Fibroblast of mammary gland (primary cell): ENCODE measurements at regions not wholly inside any gene's neighbourhood (a gene's known extent, or its start where the extent isn't known, plus 50 kb on each side); places are given as distances from the start of the nearest gene placed in this dataset.
"Not testable (repeated sequence)": the region's sequence is repeated elsewhere in the genome, so short reads cannot be mapped to it uniquely, and the experiment has no call there.

ENCODE experiments used
- DNase-seq: peaks from one replicate; pipeline ENCODE4 v3.0.0-alpha.2; 2010; ENCODE audit warnings: low read depth
- H3K4me3 ChIP-seq: 2 replicates; pipeline ENCODE4 v1.5.1; 2011; ENCODE audit warnings: low read depth, mild to moderate bottlenecking, low read length, moderate library complexity; ENCODE audit not compliant: control insufficient read depth
- TF ChIP-seq, protein P1 (sequence below): conservative IDR thresholded peaks from 2 replicates; pipeline ENCODE4 v1.5.1; 2011; ENCODE audit warnings: low read depth, low read length, inconsistent platforms; ENCODE audit not compliant: control insufficient read depth, insufficient read depth

DNA sequence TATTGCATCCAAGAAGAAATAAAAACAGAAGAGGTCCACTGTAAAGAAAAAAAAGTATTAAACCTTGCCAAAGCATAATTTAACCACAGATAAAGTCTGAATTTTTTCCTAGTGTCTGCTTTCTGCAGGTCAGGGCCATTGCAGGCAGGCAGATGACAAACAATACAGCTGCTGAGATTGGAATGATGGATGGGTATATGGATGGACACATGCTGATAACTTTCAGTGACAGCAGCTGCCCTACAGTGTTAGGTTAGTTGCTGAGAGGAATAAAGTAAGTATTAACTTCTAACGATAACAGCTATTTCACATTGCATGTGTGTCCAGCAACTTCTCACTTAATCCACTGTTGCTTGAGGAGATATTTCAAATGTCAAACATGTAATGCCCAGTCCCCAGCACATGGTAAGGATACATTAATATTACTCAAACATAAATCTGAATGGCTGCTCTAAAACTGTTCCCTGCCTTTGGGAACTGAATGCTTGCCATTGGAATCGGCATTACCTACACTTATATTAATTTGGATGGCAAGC lies 515.3 kb downstream of the RMST start:
- no peak overlapping the region for H3K4me3 ChIP-seq
- TF ChIP-seq, protein P1, sequence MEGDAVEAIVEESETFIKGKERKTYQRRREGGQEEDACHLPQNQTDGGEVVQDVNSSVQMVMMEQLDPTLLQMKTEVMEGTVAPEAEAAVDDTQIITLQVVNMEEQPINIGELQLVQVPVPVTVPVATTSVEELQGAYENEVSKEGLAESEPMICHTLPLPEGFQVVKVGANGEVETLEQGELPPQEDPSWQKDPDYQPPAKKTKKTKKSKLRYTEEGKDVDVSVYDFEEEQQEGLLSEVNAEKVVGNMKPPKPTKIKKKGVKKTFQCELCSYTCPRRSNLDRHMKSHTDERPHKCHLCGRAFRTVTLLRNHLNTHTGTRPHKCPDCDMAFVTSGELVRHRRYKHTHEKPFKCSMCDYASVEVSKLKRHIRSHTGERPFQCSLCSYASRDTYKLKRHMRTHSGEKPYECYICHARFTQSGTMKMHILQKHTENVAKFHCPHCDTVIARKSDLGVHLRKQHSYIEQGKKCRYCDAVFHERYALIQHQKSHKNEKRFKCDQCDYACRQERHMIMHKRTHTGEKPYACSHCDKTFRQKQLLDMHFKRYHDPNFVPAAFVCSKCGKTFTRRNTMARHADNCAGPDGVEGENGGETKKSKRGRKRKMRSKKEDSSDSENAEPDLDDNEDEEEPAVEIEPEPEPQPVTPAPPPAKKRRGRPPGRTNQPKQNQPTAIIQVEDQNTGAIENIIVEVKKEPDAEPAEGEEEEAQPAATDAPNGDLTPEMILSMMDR: no peak
- no peak for DNase-seq

DNA sequence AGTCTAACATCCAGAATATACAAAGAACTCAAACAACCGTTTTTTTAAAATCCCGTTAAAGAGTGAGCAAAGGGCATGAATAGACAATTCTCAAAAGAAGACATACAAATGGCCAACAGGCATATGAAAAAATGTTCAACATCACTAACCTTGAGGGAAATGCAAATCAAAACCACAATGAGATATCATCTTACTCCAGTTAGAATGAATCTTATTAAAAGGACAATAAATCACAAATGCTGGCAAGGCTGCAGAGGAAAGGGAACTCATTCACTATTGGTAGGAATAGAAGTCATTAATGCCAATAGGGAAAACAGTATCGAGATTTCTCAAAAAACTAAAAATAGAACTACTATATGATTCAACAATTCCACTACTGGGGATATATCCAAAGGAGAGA lies 520.1 kb downstream of the RMST start:
- TF ChIP-seq, protein P1: no peak
- no peak for DNase-seq
- H3K4me3 ChIP-seq: no peak overlapping the region

DNA sequence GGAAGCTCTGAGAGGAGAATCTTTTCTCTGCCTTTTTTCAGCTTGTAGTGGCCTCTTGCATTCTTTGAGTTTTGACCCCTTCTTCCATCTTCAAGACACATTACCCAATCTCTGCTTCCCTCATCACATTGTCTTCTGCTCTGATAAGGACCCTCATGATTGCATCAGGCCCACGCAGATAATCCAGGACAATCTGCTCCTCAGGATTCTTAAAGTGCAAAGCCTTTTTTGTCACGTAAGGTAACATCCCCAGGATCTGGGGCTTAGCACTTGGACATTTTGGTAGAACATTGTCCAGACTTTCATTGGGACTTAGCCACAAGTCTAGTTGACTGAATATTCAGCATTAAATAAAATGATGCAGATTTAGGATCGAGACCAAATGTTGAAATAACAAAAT lies 521.2 kb downstream of the RMST start:
- H3K4me3 ChIP-seq: no peak overlapping the region
- TF ChIP-seq, protein P1: no peak
- DNase-seq: no peak

DNA sequence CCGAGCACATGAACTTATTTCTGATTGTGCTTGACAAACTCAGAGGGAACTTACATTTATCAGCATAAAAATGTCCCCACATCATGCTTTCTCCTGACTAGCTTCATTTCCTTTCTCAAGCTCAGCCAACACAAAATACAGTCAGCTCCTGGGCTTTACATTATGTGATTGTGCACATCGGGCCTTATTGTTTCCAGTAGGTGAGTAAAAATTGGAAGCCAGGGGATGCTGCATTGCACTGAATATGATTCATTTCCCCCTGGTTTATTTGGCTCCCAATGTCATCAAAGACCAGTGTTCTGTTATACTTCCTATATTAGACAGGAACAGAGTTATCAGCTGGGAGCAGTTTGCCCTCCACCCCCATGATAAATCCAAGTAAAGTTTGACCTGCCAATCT lies 521.8 kb downstream of the RMST start:
- no peak overlapping the region for H3K4me3 ChIP-seq
- no peak for DNase-seq
- TF ChIP-seq, protein P1: no peak

DNA sequence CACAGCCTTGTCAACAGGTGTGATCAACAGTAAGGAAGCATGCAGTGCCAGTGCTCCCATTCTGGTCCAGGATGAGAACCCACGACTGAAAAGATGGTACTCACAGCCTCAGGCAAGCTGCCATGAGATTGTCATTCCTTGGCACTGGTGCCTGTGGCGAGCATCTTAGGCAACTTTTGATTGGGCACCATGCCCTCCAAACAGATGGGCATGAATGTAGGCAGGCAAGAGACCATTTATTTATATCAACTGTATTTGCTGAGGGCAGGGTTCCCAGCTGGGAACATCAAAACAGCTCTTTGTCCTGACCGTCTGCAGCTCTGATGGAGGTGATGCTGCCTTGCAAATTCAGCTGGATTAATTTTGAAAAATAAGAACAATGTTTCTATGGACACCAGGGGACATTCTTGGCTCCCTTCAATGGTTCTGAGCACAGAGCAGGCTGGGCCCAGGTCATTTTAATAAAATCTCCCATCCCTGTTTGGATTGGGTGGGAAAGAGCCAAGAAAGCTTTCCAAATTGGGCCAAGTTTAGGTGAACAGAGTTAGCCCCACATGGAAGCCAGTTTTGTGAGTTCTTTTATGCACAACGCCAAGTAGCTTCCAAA lies 522.5 kb downstream of the RMST start:
- TF ChIP-seq, protein P1: no peak
- H3K4me3 ChIP-seq: no peak overlapping the region
- DNase-seq: no peak

DNA sequence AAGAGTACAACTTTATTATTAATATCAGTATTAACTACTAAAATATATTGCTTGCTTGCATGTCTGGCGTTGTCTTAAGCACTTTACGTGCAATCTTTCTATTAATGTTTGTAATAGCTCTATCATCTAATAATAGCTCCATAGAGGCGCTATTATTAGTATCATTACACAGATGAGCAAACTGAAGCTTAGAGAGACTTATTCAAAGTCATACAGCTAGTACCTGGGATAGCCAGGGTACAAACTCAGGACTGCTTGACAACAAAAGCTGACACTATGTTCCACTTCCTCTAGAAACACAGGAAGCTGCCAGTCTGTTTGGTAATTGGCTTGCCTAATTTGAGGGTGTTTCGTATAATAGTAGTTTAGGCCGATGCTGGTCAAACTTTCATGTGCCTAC lies 523.2 kb downstream of the RMST start:
- TF ChIP-seq, protein P1: no peak
- H3K4me3 ChIP-seq: no peak overlapping the region
- no peak for DNase-seq

DNA sequence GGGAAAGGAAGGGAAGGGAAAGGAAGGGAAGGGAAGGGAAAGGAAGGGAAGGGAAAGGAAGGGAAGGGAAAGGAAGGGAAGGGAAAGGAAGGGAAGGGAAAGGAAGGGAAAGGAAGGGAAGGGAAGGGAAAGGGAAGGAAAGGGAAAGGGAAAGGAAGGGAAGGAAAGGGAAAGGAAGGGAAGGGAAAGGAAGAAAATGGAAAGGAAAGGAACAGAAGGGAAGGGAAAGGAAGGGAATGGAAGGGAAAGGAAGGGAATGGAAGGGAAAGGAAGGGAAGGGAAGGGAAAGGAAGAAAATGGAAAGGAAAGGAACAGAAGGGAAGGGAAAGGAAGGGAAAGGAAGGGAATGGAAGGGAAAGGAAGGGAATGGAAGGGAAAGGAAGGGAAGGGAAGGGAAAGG lies 526.0 kb downstream of the RMST start:
- H3K4me3 ChIP-seq, DNase-seq: not testable (repeated sequence)
